ENCODE measurements at regions not wholly inside any gene's neighbourhood (a gene's known extent, or its start where the extent isn't known, plus 50 kb on each side); places are given as distances from the start of the nearest gene placed in this dataset.

- no peak for TF ChIP-seq FOXP2 (optimal IDR thresholded peaks at IDR 0.05; ENCODE audit: control extremely low read depth, extremely low read length, insufficient read depth)
- TF ChIP-seq EZH2 (IDR thresholded peaks at IDR 0.05), result no peak
- TF ChIP-seq POLR2AphosphoS5 (IDR thresholded peaks at IDR 0.05; ENCODE audit: borderline replicate concordance, low read depth, low read length), result no peak
- no peak overlapping the region for H3K4me3 ChIP-seq
- no peaks in the 10 kb centered on the region for H3K9me3 ChIP-seq (ENCODE audit: low read depth, low read length)
- H3K36me3 ChIP-seq (ENCODE audit: insufficient read depth, low read length), result no peaks in the 10 kb centered on the region
- H3K9ac ChIP-seq (ENCODE audit: insufficient read length), result no peak overlapping the region
- DNase-seq (ENCODE audit: low read depth, low spot score), result no peak
- no peak overlapping the region for H3K27ac ChIP-seq
Measured at GRCh38 chr12:84357314-84357713, 555.3 kb downstream of the SLC6A15 start.

DNA sequence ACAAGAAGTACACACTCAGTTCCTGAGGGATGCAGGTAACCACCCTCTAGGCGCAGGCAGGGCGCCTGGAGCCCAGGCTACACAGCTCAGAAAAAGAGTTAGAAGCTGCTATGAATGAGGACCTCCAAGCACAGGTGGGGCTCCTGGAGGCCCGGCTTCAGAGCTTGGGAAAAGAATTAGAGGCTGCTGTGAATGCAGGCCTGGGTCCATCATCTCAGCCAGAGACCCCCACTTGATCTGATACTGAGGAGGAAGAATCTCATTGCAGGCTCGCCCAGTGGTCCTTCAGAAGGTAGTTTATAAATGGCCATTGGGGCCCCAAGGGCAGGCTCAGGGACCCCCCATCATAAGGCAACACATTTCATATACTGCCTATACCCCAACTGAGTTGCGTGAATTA, 556.4 kb downstream of the SLC6A15 start:
- H3K27ac ChIP-seq, result no peak overlapping the region
- H3K36me3 ChIP-seq (ENCODE audit: insufficient read depth, low read length), result no peaks in the 10 kb centered on the region
- DNase-seq (ENCODE audit: low read depth, low spot score), result no peak
- no peak for TF ChIP-seq FOXP2 (optimal IDR thresholded peaks at IDR 0.05; ENCODE audit: control extremely low read depth, extremely low read length, insufficient read depth)
- TF ChIP-seq POLR2AphosphoS5 (IDR thresholded peaks at IDR 0.05; ENCODE audit: borderline replicate concordance, low read depth, low read length), result no peak
- TF ChIP-seq EZH2 (IDR thresholded peaks at IDR 0.05), result no peak
- no peak overlapping the region for H3K4me3 ChIP-seq
- H3K9me3 ChIP-seq (ENCODE audit: low read depth, low read length), result no peaks in the 10 kb centered on the region
- H3K9ac ChIP-seq (ENCODE audit: insufficient read length), result no peak overlapping the region

DNA sequence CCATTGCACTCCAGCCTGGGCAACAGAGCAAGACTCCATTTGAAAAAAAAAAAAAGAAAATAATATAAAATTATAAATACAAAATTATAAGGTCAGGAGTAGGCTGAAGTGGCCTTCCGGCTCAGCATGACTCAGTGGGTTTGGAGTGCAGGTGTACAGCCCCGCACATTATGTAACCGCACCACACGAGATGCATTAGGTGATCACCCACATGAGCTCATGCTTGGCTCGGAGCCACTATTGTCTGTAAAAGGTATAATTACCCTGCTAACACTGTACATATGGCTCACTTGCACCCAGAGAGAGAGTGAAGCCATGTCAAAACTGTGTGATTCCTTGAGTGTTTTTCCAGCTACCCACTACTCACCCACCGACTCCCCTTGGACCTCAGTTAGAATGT, 557.0 kb downstream of the SLC6A15 start:
- no peak for DNase-seq (ENCODE audit: low read depth, low spot score)
- TF ChIP-seq POLR2AphosphoS5 (IDR thresholded peaks at IDR 0.05; ENCODE audit: borderline replicate concordance, low read depth, low read length) (no peak), EZH2 (IDR thresholded peaks at IDR 0.05) (no peak), FOXP2 (optimal IDR thresholded peaks at IDR 0.05; ENCODE audit: control extremely low read depth, extremely low read length, insufficient read depth) (no peak)
- H3K9ac ChIP-seq (ENCODE audit: insufficient read length), result no peak overlapping the region
- no peaks in the 10 kb centered on the region for H3K36me3 ChIP-seq (ENCODE audit: insufficient read depth, low read length)
- no peak overlapping the region for H3K27ac ChIP-seq
- H3K4me3 ChIP-seq, result no peak overlapping the region
- no peaks in the 10 kb centered on the region for H3K9me3 ChIP-seq (ENCODE audit: low read depth, low read length)

DNA sequence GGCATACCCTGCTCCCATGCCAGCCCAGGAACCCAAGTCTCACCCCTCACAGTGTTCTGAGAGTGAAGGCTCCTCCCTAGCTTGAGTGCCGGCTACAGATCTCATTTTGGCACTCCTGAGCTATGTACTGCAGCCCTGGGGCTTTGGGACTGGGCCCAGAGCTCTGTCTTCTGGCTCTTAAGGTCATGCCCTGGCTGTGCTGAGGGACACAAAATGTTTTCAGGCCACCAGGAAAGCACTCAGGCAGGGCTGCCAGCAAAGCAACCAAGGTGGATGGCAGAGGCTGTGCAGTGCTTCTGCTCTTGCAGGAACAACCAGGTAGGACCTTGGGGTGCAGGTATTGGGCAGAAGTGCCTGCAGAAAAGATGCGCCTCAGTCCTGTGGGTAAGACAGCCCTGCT, 564.0 kb downstream of the SLC6A15 start:
- no peak for DNase-seq (ENCODE audit: low read depth, low spot score)

GRCh38 chr12:84341467-84342193, 571.0 kb downstream of the SLC6A15 start:
- TF ChIP-seq POLR2AphosphoS5 (IDR thresholded peaks at IDR 0.05; ENCODE audit: borderline replicate concordance, low read depth, low read length), result no peak
- no peak for TF ChIP-seq EZH2 (IDR thresholded peaks at IDR 0.05)
- TF ChIP-seq FOXP2 (optimal IDR thresholded peaks at IDR 0.05; ENCODE audit: control extremely low read depth, extremely low read length, insufficient read depth), result no peak
- H3K9ac ChIP-seq (ENCODE audit: insufficient read length), result no peak overlapping the region
- H3K4me3 ChIP-seq, result no peak overlapping the region
- H3K9me3 ChIP-seq (ENCODE audit: low read depth, low read length), result peaks cover 10% of the 10 kb centered on the region; the same call in 1 of the 2 replicates
- no peak overlapping the region for H3K27ac ChIP-seq
- no peak for DNase-seq (ENCODE audit: low read depth, low spot score)
- H3K36me3 ChIP-seq (ENCODE audit: insufficient read depth, low read length), result no peaks in the 10 kb centered on the region

More for the DNA sequence above, 564.0 kb downstream of the SLC6A15 start:
- H3K27ac ChIP-seq, result no peak overlapping the region
- no peaks in the 10 kb centered on the region for H3K36me3 ChIP-seq (ENCODE audit: insufficient read depth, low read length)
- no peak for TF ChIP-seq POLR2AphosphoS5 (IDR thresholded peaks at IDR 0.05; ENCODE audit: borderline replicate concordance, low read depth, low read length)
- no peak for TF ChIP-seq EZH2 (IDR thresholded peaks at IDR 0.05)
- TF ChIP-seq FOXP2 (optimal IDR thresholded peaks at IDR 0.05; ENCODE audit: control extremely low read depth, extremely low read length, insufficient read depth), result no peak
- H3K9ac ChIP-seq (ENCODE audit: insufficient read length), result no peak overlapping the region
- H3K4me3 ChIP-seq, result no peak overlapping the region
- peaks cover 10% of the 10 kb centered on the region; the same call in 1 of the 2 replicates for H3K9me3 ChIP-seq (ENCODE audit: low read depth, low read length)

GRCh38 chr12:84336231-84336630, 576.4 kb downstream of the SLC6A15 start:
- TF ChIP-seq EZH2 (IDR thresholded peaks at IDR 0.05) (no peak), FOXP2 (optimal IDR thresholded peaks at IDR 0.05; ENCODE audit: control extremely low read depth, extremely low read length, insufficient read depth) (no peak), POLR2AphosphoS5 (IDR thresholded peaks at IDR 0.05; ENCODE audit: borderline replicate concordance, low read depth, low read length) (no peak)
- Histone ChIP-seq H3K9ac (ENCODE audit: insufficient read length) (no peak overlapping the region), H3K27ac (no peak overlapping the region), H3K9me3 (ENCODE audit: low read depth, low read length) (no peaks in the 10 kb centered on the region), H3K4me3 (no peak overlapping the region), H3K36me3 (ENCODE audit: insufficient read depth, low read length) (no peaks in the 10 kb centered on the region)
- DNase-seq (ENCODE audit: low read depth, low spot score), result no peak

DNA sequence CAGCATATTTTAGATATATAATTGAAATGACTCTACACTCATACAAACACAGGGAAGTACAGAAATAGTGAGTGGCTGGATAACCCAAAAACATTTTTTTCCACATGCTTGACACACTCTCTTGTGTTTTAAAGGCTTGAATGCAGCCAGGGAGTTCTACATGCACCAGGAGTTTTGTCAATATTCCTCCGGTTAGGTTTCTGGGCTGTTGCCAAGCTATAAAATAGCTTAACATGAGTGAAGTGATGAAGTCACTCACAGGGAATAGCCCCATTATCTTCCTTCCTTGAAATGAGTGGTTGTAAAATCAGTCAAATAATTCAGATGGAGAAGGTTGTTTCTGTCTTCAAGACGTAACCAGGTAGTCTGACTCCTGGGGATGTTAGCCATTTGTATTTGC, 582.7 kb downstream of the SLC6A15 start:
- TF ChIP-seq POLR2AphosphoS5 (IDR thresholded peaks at IDR 0.05; ENCODE audit: borderline replicate concordance, low read depth, low read length), result no peak
- TF ChIP-seq FOXP2 (optimal IDR thresholded peaks at IDR 0.05; ENCODE audit: control extremely low read depth, extremely low read length, insufficient read depth), result no peak
- no peak for TF ChIP-seq EZH2 (IDR thresholded peaks at IDR 0.05)
- no peaks in the 10 kb centered on the region for H3K9me3 ChIP-seq (ENCODE audit: low read depth, low read length)
- no peak overlapping the region for H3K4me3 ChIP-seq
- DNase-seq (ENCODE audit: low read depth, low spot score), result no peak
- H3K9ac ChIP-seq (ENCODE audit: insufficient read length), result no peak overlapping the region
- H3K27ac ChIP-seq, result no peak overlapping the region
- H3K36me3 ChIP-seq (ENCODE audit: insufficient read depth, low read length), result no peaks in the 10 kb centered on the region

DNA sequence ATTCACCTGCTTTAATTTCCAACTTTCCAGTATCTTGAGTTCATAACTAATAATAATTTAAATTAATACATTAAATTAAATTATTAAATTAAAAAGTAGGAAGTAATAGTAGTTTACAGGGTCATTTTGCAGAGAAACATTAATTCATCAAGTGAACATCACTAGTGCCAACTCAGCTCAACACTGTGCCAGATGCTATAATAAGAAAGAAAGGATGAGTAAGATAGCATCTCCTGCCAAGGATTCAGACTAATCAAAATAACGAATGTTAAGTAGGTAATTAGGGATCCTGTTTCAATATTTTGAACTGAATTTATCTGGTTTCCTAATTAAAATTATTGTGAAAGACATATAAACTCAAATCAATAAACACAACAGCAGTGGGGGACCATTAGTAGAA, 596.7 kb downstream of the SLC6A15 start:
- no peak for DNase-seq (ENCODE audit: low read depth, low spot score)
- Histone ChIP-seq H3K4me3 (no peak overlapping the region), H3K36me3 (ENCODE audit: insufficient read depth, low read length) (no peaks in the 10 kb centered on the region), H3K9ac (ENCODE audit: insufficient read length) (no peak overlapping the region), H3K9me3 (ENCODE audit: low read depth, low read length) (no peaks in the 10 kb centered on the region), H3K27ac (no peak overlapping the region)
- TF ChIP-seq FOXP2 (optimal IDR thresholded peaks at IDR 0.05; ENCODE audit: control extremely low read depth, extremely low read length, insufficient read depth) (no peak), POLR2AphosphoS5 (IDR thresholded peaks at IDR 0.05; ENCODE audit: borderline replicate concordance, low read depth, low read length) (no peak), EZH2 (IDR thresholded peaks at IDR 0.05) (no peak)

DNA sequence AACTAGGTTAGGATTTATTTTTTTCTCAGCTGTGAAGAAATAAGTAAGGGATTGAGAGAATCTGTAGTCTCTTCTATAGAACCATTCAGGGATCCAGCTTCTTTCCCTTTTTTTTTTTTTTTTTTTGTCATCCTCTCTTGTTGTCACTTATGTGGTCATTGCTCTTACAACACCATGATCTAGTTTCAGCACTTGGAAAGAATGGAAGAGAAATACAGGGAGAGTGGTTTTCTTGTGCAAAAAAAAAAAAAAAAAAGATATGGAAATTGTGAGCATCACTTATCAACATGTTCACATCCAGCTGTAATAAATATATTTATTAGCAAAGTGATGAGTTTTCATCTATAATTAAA, 599.3 kb downstream of the SLC6A15 start:
- Histone ChIP-seq H3K9me3 (ENCODE audit: low read depth, low read length) (no peaks in the 10 kb centered on the region), H3K4me3 (no peak overlapping the region), H3K9ac (ENCODE audit: insufficient read length) (no peak overlapping the region), H3K27ac (no peak overlapping the region), H3K36me3 (ENCODE audit: insufficient read depth, low read length) (no peaks in the 10 kb centered on the region)
- TF ChIP-seq FOXP2 (optimal IDR thresholded peaks at IDR 0.05; ENCODE audit: control extremely low read depth, extremely low read length, insufficient read depth) (no peak), EZH2 (IDR thresholded peaks at IDR 0.05) (no peak), POLR2AphosphoS5 (IDR thresholded peaks at IDR 0.05; ENCODE audit: borderline replicate concordance, low read depth, low read length) (no peak)
- DNase-seq (ENCODE audit: low read depth, low spot score), result no peak
